OCI-LY3 (cell line): ENCODE measurements at regions not wholly inside any gene's neighbourhood (a gene's known extent, or its start where the extent isn't known, plus 50 kb on each side); places are given as distances from the start of the nearest gene placed in this dataset.

Source experiments
- CTCF ChIP-seq: fragments of 200-600, 300-600 bp; sonication (generic); IDR thresholded peaks from 2 replicates; pipeline ENCODE4 v1.5.1; 2014; ENCODE audit warnings: antibody characterized with exemption, low read length, low read depth
- EZH2phosphoT487 ChIP-seq: fragments of 200-600 bp; shearing (Covaris generic); IDR thresholded peaks from 2 replicates; pipeline ENCODE4 v1.6.1; 2018; ENCODE audit warnings: antibody characterized with exemption, mixed run types, low read depth

GRCh38 chr13:106636492-106636891, 68.6 kb upstream of the ARGLU1 start:
- no peak for TF ChIP-seq CTCF
- TF ChIP-seq EZH2phosphoT487, result no peak
